ENCODE measurements at regions not wholly inside any gene's neighbourhood (a gene's known extent, or its start where the extent isn't known, plus 50 kb on each side); places are given as distances from the start of the nearest gene placed in this dataset.
"Not testable (repeated sequence)": the region's sequence is repeated elsewhere in the genome, so short reads cannot be mapped to it uniquely, and the experiment has no call there.

- Histone ChIP-seq H3K27me3 (replicated peaks; ENCODE audit: control insufficient read depth, insufficient read depth, low read length) (no peaks in the 10 kb centered on the region), H3K4me3 (replicated peaks; ENCODE audit: low read depth, low read length) (no peak overlapping the region), H3K36me3 (ENCODE audit: control insufficient read depth, insufficient read depth, low read length) (no peaks in the 10 kb centered on the region)
- no peak for DNase-seq (ENCODE audit: extremely low read depth, insufficient read length)
- TF ChIP-seq, protein P1, sequence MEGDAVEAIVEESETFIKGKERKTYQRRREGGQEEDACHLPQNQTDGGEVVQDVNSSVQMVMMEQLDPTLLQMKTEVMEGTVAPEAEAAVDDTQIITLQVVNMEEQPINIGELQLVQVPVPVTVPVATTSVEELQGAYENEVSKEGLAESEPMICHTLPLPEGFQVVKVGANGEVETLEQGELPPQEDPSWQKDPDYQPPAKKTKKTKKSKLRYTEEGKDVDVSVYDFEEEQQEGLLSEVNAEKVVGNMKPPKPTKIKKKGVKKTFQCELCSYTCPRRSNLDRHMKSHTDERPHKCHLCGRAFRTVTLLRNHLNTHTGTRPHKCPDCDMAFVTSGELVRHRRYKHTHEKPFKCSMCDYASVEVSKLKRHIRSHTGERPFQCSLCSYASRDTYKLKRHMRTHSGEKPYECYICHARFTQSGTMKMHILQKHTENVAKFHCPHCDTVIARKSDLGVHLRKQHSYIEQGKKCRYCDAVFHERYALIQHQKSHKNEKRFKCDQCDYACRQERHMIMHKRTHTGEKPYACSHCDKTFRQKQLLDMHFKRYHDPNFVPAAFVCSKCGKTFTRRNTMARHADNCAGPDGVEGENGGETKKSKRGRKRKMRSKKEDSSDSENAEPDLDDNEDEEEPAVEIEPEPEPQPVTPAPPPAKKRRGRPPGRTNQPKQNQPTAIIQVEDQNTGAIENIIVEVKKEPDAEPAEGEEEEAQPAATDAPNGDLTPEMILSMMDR (IDR thresholded peaks at IDR 0.05; ENCODE audit: insufficient read depth, low read length, poor library complexity, severe bottlenecking) = no peak
These were observed 1525.6 kb upstream of the RAG2 start for GRCh38 chr11:38123673-38124072.

DNA sequence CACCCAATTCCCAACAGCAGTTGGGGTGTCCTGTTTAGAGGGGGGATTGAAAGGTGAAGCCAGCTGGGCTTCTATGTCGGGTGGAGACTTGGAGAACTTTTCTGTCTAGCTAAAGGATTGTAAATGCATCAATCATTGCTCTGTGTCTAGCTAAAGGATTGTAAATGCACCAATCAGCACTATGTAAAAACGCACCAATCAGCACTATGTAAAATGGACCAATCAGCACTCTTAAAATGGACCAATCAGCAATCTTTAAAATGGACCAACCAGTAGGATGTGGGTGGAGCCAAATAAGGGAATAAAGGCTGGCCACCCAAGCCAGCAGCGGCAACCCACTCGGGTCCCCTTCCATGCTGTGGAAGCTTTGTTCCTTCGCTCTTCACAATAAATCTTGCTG, 1518.6 kb upstream of the RAG2 start:
- H3K27me3 ChIP-seq (replicated peaks; ENCODE audit: control insufficient read depth, insufficient read depth, low read length); DNase-seq (ENCODE audit: extremely low read depth, insufficient read length); H3K4me3 ChIP-seq (replicated peaks; ENCODE audit: low read depth, low read length); H3K36me3 ChIP-seq (ENCODE audit: control insufficient read depth, insufficient read depth, low read length): not testable (repeated sequence)

DNA sequence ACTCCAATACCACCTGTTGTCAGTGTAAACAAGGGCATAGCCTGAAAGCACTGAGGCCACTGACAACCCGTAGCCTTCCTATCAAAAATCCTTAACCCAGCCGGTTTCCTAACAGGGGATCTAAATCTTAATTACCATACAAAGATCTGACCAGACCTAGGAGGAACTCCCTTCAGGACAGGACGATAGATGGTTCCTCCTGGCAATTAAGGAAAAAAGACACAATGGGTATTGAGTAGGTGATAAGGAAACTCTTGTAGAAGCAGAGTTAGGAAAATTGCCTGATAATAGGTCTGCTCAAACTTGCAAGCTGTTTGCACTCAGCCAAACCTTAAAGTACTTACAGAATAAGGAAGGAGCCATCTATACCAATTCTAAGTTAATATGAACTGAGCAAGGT, 1517.3 kb upstream of the RAG2 start:
- H3K4me3 ChIP-seq (replicated peaks; ENCODE audit: low read depth, low read length); DNase-seq (ENCODE audit: extremely low read depth, insufficient read length); H3K27me3 ChIP-seq (replicated peaks; ENCODE audit: control insufficient read depth, insufficient read depth, low read length); H3K36me3 ChIP-seq (ENCODE audit: control insufficient read depth, insufficient read depth, low read length): not testable (repeated sequence)

DNA sequence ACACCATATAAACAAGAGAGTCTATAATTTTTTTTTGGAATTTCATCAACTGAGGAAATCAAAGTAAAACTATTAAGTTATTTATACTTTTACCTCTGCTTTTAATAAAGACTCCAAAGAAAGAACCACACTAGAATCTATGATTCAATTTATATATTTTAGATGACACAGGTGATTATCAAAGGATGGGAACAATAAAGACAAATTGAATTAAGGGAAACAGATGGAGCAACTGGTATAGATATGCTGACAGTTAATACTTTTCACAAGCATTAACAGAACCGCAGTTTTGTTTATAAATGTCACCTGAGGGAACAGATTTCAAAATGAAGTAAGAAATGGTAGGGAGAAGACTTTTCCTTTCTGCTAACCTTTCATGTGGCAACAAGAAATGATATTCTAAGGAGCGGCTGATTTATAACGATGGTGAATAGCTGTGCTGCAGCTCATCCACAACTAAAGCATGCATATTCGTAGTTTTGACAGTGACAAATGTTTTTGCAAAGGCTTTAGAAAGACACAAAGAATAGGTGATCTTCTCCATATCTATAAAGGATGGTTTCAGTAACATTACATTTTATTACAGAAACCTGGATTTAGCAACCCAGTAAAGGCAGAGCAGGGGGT, 1502.9 kb upstream of the RAG2 start:
- TF ChIP-seq, protein P1 (IDR thresholded peaks at IDR 0.05; ENCODE audit: insufficient read depth, low read length, poor library complexity, severe bottlenecking) = no peak

GRCh38 chr11:38095268-38095667, 1497.2 kb upstream of the RAG2 start:
- DNase-seq (ENCODE audit: extremely low read depth, insufficient read length) = no peak
- TF ChIP-seq, protein P1 (IDR thresholded peaks at IDR 0.05; ENCODE audit: insufficient read depth, low read length, poor library complexity, severe bottlenecking) = no peak
- Histone ChIP-seq H3K27me3 (replicated peaks; ENCODE audit: control insufficient read depth, insufficient read depth, low read length) (no peaks in the 10 kb centered on the region), H3K4me3 (replicated peaks; ENCODE audit: low read depth, low read length) (no peak overlapping the region), H3K36me3 (ENCODE audit: control insufficient read depth, insufficient read depth, low read length) (no peaks in the 10 kb centered on the region)

More for the DNA sequence above, 1502.9 kb upstream of the RAG2 start:
- no peak overlapping the region for H3K4me3 ChIP-seq (replicated peaks; ENCODE audit: low read depth, low read length)
- no peaks in the 10 kb centered on the region for H3K36me3 ChIP-seq (ENCODE audit: control insufficient read depth, insufficient read depth, low read length)
- H3K27me3 ChIP-seq (replicated peaks; ENCODE audit: control insufficient read depth, insufficient read depth, low read length) = no peaks in the 10 kb centered on the region
- no peak for DNase-seq (ENCODE audit: extremely low read depth, insufficient read length)

- no peak overlapping the region for H3K4me3 ChIP-seq (replicated peaks; ENCODE audit: low read depth, low read length)
- TF ChIP-seq, protein P1 (IDR thresholded peaks at IDR 0.05; ENCODE audit: insufficient read depth, low read length, poor library complexity, severe bottlenecking) = no peak
- DNase-seq (ENCODE audit: extremely low read depth, insufficient read length) = no peak
- no peaks in the 10 kb centered on the region for H3K27me3 ChIP-seq (replicated peaks; ENCODE audit: control insufficient read depth, insufficient read depth, low read length)
- no peaks in the 10 kb centered on the region for H3K36me3 ChIP-seq (ENCODE audit: control insufficient read depth, insufficient read depth, low read length)
These were observed 1491.7 kb upstream of the RAG2 start for GRCh38 chr11:38089726-38090125.

DNA sequence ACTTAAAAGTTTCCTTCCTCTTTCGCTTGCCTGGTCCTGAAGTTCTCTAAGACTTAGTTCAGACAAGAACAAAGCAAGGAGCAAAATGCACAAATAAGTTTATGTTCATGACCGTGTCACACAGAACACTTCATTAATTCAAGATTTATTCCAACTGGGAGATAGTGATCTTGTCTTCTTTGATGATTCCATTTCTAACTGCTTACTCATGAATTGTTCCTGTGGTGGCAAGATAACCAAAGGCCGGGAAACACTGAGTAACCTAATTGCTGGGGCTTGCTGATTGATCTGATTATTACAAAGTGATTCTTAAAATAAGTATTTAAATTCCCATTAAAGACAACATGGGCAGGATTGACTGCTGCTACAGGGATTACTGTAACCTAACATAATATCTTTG, 1462.9 kb upstream of the RAG2 start:
- Histone ChIP-seq H3K27me3 (replicated peaks; ENCODE audit: control insufficient read depth, insufficient read depth, low read length) (no peaks in the 10 kb centered on the region), H3K4me3 (replicated peaks; ENCODE audit: low read depth, low read length) (no peak overlapping the region), H3K36me3 (ENCODE audit: control insufficient read depth, insufficient read depth, low read length) (no peaks in the 10 kb centered on the region)
- DNase-seq (ENCODE audit: extremely low read depth, insufficient read length) = no peak
- TF ChIP-seq, protein P1 (IDR thresholded peaks at IDR 0.05; ENCODE audit: insufficient read depth, low read length, poor library complexity, severe bottlenecking) = no peak

All from GM06990 (cell line).